GM10248 (cell line): ENCODE measurements at regions not wholly inside any gene's neighbourhood (a gene's known extent, or its start where the extent isn't known, plus 50 kb on each side); places are given as distances from the start of the nearest gene placed in this dataset.

Experiments
- CTCF ChIA-PET: fragments of 300-600 bp; sonication (Branson Sonifier 250); formaldehyde crosslinking; extraction: SDS; loops from one replicate; lab custom pipeline; 2021; ENCODE audit warnings: antibody characterized with exemption; lab: Yijun Ruan, JAX
- POLR2A ChIA-PET: fragments of 350-650 bp; sonication (Branson Sonifier 250); formaldehyde crosslinking; extraction: SDS; loops from one replicate; lab custom pipeline; 2020; ENCODE audit warnings: antibody characterized with exemption; lab: Yijun Ruan, JAX
- DNase-seq: peaks from one replicate; pipeline ENCODE4 v3.0.0; 2012; ENCODE audit errors: extremely low spot score
- TF ChIP-seq, protein P1 (sequence below): IDR thresholded peaks from 2 replicates; pipeline ENCODE4 v1.5.1; 2012; ENCODE audit warnings: mild to moderate bottlenecking, low read depth; ENCODE audit errors: extremely low read depth, missing control alignments, control extremely low read depth

DNA sequence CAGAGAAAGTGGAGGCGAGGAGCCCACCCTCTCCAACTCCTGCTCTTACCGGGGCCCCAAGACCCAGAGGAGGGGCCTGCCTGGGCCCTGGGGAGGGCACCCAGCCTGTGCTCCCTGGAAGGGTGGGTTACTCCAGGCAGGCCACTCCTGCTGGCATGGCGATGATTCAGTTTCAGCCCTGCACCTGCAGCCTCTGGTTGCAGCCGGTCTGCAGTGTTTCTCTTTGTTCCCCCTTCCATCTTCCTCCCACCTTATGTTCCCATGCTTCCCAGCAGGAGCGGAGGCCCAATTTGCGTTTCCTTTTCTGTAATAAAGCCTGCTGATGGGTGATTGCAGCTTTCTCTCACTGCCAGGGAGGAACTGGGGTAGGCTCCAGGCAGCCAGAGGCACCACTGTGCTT is 53.2 kb upstream of the FAM20C start:
- POLR2A ChIA-PET: no interaction called here
- TF ChIP-seq, protein P1, sequence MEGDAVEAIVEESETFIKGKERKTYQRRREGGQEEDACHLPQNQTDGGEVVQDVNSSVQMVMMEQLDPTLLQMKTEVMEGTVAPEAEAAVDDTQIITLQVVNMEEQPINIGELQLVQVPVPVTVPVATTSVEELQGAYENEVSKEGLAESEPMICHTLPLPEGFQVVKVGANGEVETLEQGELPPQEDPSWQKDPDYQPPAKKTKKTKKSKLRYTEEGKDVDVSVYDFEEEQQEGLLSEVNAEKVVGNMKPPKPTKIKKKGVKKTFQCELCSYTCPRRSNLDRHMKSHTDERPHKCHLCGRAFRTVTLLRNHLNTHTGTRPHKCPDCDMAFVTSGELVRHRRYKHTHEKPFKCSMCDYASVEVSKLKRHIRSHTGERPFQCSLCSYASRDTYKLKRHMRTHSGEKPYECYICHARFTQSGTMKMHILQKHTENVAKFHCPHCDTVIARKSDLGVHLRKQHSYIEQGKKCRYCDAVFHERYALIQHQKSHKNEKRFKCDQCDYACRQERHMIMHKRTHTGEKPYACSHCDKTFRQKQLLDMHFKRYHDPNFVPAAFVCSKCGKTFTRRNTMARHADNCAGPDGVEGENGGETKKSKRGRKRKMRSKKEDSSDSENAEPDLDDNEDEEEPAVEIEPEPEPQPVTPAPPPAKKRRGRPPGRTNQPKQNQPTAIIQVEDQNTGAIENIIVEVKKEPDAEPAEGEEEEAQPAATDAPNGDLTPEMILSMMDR: no peak
- DNase-seq: no peak
- CTCF ChIA-PET: no interaction called here

DNA sequence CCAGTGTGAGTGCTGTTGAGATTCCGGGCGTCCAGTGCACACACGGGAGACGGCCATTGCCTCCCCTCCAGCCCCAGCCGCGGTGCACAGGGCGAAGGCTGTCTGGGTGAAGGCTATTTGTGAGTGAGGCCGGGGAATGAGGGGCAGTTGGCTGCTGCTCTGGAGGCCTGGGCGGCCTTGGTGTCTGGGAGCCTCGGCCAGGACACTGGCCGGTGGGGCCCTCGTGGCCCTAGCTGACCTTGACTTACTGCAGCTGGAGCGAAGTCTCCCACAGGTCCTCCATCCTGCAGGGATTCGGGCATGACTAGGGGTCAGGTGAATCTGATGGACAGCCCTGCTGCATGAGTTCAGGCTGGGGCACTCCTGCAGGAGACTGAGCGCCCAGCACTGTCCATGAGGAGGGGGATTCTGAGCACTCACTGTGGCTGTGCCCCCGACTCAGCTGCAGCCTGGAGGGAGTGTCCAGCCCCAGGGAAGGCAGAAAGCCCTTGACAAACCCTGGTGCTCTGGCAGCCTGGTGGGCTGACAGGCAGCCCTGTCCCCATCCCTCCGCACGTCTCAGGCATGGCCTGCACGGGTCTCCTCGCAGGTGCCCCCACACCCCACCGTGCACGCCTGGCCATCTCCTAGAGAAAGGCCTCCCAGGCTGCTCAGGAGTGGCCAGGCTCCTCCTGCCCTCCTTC is 52.7 kb upstream of the FAM20C start:
- ChIA-PET CTCF (no interaction called here), POLR2A (no interaction called here)
- DNase-seq: no peak
- TF ChIP-seq, protein P1: no peak

DNA sequence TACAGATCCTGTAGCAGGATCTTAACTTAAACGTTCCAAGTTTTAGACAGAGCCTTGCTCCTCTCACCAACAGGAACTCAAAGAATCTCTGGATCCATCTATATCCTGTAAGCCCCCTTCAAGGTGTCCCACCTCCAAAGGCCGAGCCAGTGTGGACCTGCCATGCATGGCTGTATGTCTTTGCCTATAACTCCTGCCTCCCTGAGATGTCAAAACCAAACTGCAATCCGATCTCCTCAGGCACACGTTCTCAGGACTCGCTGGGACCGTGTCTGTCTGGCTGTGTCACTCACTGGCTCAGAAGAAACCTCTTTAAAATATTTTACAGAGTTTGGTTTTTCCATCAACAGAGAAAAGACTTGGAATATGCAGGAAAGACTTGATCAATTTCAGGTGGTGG is 51.4 kb upstream of the FAM20C start:
- TF ChIP-seq, protein P1: no peak
- no peak for DNase-seq
- CTCF ChIA-PET: no interaction called here
- POLR2A ChIA-PET: no interaction called here

DNA sequence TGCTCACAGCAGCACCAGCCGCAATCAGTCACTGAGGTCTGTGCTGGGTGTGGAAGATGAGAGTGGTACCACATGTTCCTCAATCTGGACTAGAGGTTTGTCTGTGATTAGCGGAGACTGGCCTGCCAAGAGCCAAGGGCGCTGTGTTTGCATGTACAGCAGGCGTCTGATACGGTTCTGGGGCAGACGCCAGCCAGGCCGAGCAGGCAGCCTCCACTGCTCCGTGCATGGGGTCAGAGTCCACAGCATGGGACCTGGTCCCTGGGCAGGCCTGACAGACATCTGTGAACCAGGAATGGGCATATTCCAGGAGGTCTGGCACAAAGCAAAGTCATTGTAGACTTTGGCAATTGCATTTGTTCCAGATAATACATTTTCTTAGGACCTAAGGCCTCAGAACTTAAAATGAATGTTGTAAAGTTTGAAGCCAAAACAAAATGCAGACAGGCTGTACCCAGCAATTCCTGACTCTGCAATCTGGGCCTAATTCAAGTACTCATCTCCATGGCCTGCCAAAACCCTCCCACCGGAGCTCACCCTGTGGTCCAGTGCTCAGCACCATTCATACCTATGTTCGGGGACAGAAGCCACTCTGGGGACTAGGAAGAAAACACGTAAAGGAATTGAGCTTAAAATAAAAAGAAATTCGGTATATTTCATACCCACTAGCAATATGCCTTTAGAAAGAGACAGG is 50.0 kb upstream of the FAM20C start:
- CTCF ChIA-PET: no interaction called here

More for the DNA sequence above, 50.0 kb upstream of the FAM20C start:
- no peak for DNase-seq
- POLR2A ChIA-PET: no interaction called here
- TF ChIP-seq, protein P1: no peak
